IPS-15b (cell line): ENCODE measurements at regions not wholly inside any gene's neighbourhood (a gene's known extent, or its start where the extent isn't known, plus 50 kb on each side); places are given as distances from the start of the nearest gene placed in this dataset.
"Not testable (repeated sequence)": the region's sequence is repeated elsewhere in the genome, so short reads cannot be mapped to it uniquely, and the experiment has no call there.

ENCODE experiments used
- H3K27me3 ChIP-seq: one replicate; pipeline ENCODE4 v1.6.1; 2013; ENCODE audit warnings: low read length; ENCODE audit not compliant: control insufficient read depth, insufficient read depth
- H3K36me3 ChIP-seq: one replicate; pipeline ENCODE4 v1.6.1; 2013; ENCODE audit warnings: low read length; ENCODE audit not compliant: control insufficient read depth, insufficient read depth
- H3K4me1 ChIP-seq: one replicate; pipeline ENCODE4 v1.6.1; 2013; ENCODE audit warnings: mild to moderate bottlenecking, low read length; ENCODE audit not compliant: control insufficient read depth, insufficient read depth
- H3K4me3 ChIP-seq: one replicate; pipeline ENCODE4 v1.5.1; 2013; ENCODE audit warnings: low read depth, low read length
- H3K9ac ChIP-seq: one replicate; pipeline ENCODE4 v1.6.1; 2013; ENCODE audit warnings: low read depth, mild to moderate bottlenecking, low read length
- H3K9me3 ChIP-seq: one replicate; pipeline ENCODE4 v1.6.1; 2013; ENCODE audit warnings: mild to moderate bottlenecking, low read length; ENCODE audit not compliant: control insufficient read depth, insufficient read depth

DNA sequence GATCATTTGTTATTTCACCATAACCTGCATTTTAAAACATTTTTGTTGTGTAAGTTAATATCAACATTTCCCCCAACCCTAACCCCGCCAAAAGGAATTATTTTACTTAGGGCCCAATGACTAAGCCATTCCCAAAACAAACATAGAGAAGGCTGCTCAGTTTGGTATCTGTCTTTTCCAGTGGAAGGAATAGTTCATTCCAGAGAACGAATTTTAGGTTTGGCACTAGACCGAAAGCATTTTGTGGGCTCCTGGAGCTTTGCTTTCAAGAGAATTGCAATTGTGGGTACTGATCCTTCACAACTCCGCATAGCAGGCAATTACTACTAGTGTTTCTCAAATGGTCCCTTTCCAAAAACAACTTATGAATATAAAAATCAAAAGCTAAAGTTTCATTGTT lies 226.7 kb upstream of the MAD2L1 start:
- H3K4me3 ChIP-seq, result no peak overlapping the region
- H3K27me3 ChIP-seq, result no peaks in the 10 kb centered on the region
- no peak overlapping the region for H3K9ac ChIP-seq
- no peaks in the 10 kb centered on the region for H3K4me1 ChIP-seq
- H3K9me3 ChIP-seq, result no peaks in the 10 kb centered on the region
- H3K36me3 ChIP-seq, result no peaks in the 10 kb centered on the region

DNA sequence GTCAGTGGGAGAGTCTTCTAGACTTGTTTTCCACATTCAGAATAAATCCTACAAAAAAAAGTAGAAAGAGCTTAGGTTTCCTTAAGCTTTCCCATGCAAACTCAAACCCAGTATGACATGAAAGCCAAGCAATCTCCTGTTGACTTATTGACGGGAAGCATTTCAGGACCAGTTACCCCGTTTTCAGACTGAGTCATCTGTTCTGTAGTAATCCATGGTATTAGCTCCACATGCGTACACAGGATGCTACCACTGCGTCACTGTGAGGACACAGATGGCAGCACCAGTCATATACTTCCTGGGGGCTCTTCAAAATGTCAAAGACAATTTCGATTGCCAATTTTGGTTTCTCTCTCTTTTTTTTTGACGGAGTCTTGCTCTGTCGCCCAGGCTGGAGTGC lies 224.9 kb upstream of the MAD2L1 start:
- no peaks in the 10 kb centered on the region for H3K4me1 ChIP-seq
- H3K4me3 ChIP-seq, result no peak overlapping the region
- H3K36me3 ChIP-seq, result no peaks in the 10 kb centered on the region
- no peak overlapping the region for H3K9ac ChIP-seq
- no peaks in the 10 kb centered on the region for H3K27me3 ChIP-seq
- H3K9me3 ChIP-seq, result no peaks in the 10 kb centered on the region

DNA sequence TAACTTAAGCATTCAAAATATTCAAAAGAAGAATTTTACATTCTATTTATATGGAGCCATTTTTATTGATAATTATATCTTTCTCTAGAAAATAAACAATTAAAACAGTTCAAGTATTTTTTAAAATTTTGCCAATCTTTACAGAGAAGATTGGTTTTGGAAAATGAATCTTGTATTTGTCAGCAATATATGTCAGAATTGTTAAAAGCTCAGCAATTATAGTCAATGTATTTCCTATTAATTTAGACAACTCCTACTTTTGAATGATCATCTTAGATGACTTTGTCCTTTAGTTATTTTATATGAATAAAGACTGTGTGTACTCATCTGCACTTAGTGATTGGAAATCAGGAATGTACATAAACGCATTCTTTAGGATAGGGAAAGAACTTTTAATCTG lies 223.9 kb upstream of the MAD2L1 start:
- no peaks in the 10 kb centered on the region for H3K36me3 ChIP-seq
- H3K4me1 ChIP-seq, result no peaks in the 10 kb centered on the region
- H3K9me3 ChIP-seq, result no peaks in the 10 kb centered on the region
- H3K4me3 ChIP-seq, result no peak overlapping the region
- H3K9ac ChIP-seq, result no peak overlapping the region
- no peaks in the 10 kb centered on the region for H3K27me3 ChIP-seq

DNA sequence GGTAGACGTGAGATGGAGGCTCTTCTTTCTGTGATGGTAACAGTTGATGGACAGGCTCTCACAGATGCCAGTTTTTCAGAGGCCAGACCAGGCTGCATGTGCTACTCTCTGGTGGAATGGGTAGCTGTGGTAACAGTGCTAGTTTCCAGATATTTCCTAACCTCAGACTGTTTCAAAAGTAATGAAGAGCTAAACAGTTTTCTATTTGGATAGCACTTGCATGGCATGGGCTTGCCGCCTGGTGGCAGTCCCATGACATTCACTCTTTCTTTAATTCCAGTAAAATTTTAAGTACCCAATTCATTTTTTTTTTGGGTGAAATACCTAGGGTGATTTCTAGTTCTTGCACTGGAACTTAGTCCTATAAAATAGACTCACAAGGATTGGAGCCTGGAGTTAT lies 220.2 kb upstream of the MAD2L1 start:
- H3K9ac ChIP-seq, result no peak overlapping the region
- no peaks in the 10 kb centered on the region for H3K27me3 ChIP-seq
- H3K4me1 ChIP-seq, result no peaks in the 10 kb centered on the region
- no peak overlapping the region for H3K4me3 ChIP-seq
- H3K9me3 ChIP-seq, result no peaks in the 10 kb centered on the region
- H3K36me3 ChIP-seq, result no peaks in the 10 kb centered on the region

DNA sequence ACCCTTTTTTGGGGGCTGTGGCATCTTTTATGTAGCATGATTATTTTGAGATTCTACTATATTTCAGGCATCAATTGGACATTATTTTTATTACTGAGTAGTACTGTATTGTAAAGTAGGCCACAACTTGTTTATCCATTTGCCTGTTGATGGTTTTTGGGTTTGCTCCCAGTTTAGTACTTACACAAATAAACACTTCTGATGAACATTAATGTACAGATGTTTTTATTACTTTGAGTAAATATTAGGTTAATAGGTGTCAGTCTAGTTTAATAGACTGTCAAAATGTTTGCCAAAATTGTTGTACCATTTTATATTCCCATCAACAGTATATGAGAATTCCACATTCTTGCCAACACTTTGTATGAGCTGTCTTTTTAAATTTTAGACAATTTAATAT lies 214.9 kb upstream of the MAD2L1 start:
- H3K4me3 ChIP-seq, result no peak overlapping the region
- no peaks in the 10 kb centered on the region for H3K27me3 ChIP-seq
- H3K9me3 ChIP-seq, result no peaks in the 10 kb centered on the region
- H3K4me1 ChIP-seq, result peaks cover 4% of the 10 kb centered on the region
- H3K9ac ChIP-seq, result no peak overlapping the region
- no peaks in the 10 kb centered on the region for H3K36me3 ChIP-seq

DNA sequence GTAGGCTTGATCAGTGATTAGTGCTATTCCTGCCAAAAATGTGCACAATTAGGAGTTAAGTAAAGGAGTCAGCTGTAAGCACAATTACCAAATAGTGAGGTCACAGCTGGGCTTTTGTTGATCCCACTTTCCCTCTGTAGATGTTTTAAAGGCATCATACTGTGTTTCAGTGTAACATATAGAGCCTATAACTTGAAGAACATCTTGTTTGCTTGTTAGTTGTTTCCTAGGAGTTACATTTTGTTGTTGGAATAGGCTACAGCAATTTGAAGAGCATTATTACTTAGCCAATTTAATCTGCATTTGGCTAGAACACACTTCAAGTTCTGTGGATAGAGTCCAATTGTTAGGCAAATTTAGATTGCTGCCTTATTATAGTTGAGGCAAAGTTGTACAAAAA lies 210.7 kb upstream of the MAD2L1 start:
- Histone ChIP-seq H3K9ac (peak overlapping the region; percentile 50), H3K27me3 (no peaks in the 10 kb centered on the region), H3K36me3 (no peaks in the 10 kb centered on the region), H3K4me1 (peaks cover 4% of the 10 kb centered on the region), H3K9me3 (no peaks in the 10 kb centered on the region), H3K4me3 (no peak overlapping the region)

DNA sequence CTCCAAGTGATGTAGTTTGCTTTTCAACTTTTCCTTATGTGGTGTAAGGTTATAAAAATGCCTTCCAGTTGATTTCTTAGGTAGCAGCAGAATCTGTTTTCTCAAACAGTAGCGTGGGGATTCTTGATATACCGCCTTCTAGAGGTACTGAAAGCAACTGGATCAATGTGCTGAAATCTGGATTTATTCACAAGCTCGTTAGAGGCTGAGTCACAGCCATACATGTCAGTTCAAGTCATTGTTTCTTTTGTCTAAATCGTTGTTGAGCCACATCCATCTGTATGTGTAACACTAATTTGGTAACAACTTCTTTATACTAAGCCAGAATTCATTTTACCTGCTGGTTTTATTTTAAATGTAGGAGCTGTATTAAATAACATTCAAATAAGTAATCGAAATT lies 200.0 kb upstream of the MAD2L1 start:
- H3K27me3 ChIP-seq, result no peaks in the 10 kb centered on the region
- H3K36me3 ChIP-seq, result no peaks in the 10 kb centered on the region
- H3K4me3 ChIP-seq, result no peak overlapping the region
- no peaks in the 10 kb centered on the region for H3K9me3 ChIP-seq
- no peak overlapping the region for H3K9ac ChIP-seq
- H3K4me1 ChIP-seq, result peaks cover 3% of the 10 kb centered on the region

DNA sequence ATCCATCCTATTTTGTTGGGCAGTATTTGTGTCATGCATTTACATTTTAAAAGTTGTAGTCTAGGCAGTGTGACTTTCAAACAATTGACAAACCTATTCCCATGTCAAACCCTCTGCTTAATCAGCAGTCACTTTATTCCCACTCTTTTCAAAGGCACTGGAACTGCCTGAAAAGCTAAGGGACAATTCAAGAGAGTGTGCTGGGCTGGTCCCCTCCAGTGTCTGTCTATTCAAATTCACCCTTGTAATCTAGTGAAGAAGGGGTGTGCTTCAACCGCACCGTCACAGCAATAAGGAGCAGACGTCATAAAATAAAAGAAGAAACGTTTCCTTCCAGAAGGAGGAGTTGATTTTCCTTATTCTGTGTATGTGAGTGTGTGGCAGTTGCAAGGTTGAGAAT lies 197.0 kb upstream of the MAD2L1 start:
- no peaks in the 10 kb centered on the region for H3K27me3 ChIP-seq

DNA sequence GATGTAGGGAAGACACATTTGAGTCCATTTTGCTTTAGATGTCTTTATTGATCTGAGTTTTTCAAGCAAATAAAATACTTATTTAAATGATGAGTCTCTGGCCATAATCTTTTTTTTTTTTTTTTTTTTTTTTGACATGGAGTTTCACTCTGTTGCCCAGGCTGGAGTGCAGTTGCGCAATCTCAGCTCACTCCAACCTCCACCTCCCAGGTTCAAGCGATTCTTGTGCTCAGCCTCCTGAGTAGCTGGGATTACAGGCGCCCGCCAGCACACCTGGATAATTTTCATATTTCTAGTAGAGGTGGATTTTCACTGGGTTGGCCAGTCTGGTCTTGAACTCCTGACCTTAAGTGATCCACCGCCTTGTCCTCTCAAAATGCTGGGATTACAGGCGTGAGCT lies 194.5 kb upstream of the MAD2L1 start:
- no peaks in the 10 kb centered on the region for H3K36me3 ChIP-seq
- no peak overlapping the region for H3K4me3 ChIP-seq
- no peaks in the 10 kb centered on the region for H3K27me3 ChIP-seq
- H3K9ac ChIP-seq, result no peak overlapping the region
- H3K4me1 ChIP-seq, result peaks cover 3% of the 10 kb centered on the region
- H3K9me3 ChIP-seq, result no peaks in the 10 kb centered on the region

More for the DNA sequence above, 197.0 kb upstream of the MAD2L1 start:
- Histone ChIP-seq H3K9ac (no peak overlapping the region), H3K9me3 (no peaks in the 10 kb centered on the region), H3K36me3 (no peaks in the 10 kb centered on the region), H3K4me3 (no peak overlapping the region), H3K4me1 (peaks cover 3% of the 10 kb centered on the region)

DNA sequence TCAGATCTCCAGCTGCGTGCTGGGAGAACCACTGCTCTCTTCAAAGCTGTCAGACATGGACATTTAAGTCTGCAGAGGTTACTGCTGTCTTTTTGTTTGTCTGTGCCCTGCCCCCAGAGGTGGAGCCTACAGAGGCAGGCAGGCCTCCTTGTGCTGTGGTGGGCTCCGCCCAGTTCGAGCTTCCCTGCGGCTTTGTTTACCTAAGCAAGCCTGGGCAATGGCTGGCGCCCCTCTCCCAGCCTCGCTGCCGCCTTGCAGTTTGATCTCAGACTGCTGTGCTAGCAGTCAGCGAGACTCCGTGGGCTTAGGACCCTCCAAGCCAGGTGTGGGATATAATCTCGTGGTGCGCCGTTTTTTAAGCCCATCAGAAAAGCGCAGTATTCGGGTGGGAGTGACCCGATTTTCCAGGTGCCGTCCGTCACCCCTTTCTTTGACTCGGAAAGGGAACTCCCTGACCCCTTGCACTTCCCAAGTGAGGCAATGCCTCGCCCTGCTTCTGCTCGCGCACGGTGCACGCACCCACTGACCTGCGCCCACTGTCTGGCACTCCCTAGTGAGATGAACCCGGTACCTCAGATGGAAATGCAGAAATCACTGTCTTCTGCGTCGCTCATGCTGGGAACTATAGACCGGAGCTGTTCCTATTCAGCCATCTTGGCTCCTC lies 189.6 kb upstream of the MAD2L1 start:
- H3K4me3 ChIP-seq, result peak overlapping the region; percentile 60
- H3K36me3 ChIP-seq, H3K9me3 ChIP-seq, H3K9ac ChIP-seq, H3K4me1 ChIP-seq, H3K27me3 ChIP-seq: not testable (repeated sequence)

DNA sequence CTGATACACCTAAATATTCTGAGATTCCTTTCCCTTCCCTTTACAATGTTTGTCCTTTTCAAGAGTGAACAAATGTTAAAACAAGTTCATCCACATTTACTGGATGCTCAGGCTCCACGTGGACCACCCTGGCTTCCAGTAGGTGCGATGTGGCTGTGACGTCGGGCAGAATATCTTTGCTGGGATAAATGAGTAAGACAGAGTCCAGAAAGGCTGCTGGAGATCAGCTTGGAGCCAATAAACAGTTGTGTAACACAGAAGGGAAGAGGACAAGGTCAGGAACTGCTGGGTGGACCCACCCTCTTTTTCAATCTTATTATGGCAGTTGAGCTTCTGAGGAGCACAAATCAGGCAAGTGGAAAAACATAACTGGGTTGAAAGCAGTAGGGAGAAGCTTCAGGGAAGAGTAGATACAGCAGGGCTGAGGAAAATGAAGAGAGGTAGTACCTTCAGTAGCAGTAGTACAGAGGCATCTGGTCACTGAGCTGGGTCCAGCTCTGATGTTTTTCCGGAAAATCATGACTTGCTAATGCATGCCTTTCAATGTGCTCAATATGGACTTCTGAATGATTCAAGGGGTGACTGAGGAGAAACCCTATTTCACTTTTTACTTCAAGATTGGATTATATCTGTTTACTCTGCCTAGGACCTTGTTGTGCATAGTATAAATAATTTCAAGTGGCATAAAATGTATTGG lies 171.8 kb upstream of the MAD2L1 start:
- Histone ChIP-seq H3K9ac (no peak overlapping the region), H3K4me3 (no peak overlapping the region), H3K27me3 (no peaks in the 10 kb centered on the region), H3K9me3 (no peaks in the 10 kb centered on the region), H3K4me1 (no peaks in the 10 kb centered on the region), H3K36me3 (no peaks in the 10 kb centered on the region)

DNA sequence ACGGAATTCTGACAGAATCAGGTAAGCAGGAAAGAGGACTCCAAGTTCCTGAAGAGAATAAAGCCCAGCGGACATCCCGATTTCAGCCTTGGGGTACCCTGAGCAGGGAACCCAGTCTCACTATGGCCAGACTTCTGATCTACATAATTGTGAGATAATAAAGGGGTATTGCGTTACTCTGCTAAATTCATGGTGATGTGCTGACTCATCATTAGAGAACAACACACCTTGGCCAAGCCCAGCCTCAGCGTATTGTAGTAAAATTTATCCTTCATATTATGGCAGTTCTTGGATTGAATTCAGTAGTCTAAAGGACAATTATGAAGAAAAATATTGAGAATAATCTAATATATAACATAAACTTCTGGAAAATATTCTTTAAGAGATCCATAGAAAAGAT lies 170.2 kb upstream of the MAD2L1 start:
- Histone ChIP-seq H3K4me3 (no peak overlapping the region), H3K4me1 (no peaks in the 10 kb centered on the region), H3K36me3 (no peaks in the 10 kb centered on the region), H3K27me3 (no peaks in the 10 kb centered on the region), H3K9ac (no peak overlapping the region), H3K9me3 (no peaks in the 10 kb centered on the region)
